CD14-positive monocyte (primary cell): ENCODE measurements at regions not wholly inside any gene's neighbourhood (a gene's known extent, or its start where the extent isn't known, plus 50 kb on each side); places are given as distances from the start of the nearest gene placed in this dataset.

Source experiments
- DNase-seq, 3 donors: peaks; one replicate each; pipeline ENCODE4 v3.0.0-alpha.2; 2011 to 2022
- H2AFZ ChIP-seq: 2 replicates; pipeline ENCODE4 v1.6.0; 2012; ENCODE audit warnings: mild to moderate bottlenecking, low read depth, low read length, inconsistent platforms; ENCODE audit not compliant: insufficient read depth, poor library complexity, severe bottlenecking
- H3K27ac ChIP-seq, 2 donors: 1 replicate in 1 of 2; 2 replicates in 1 of 2; pipeline ENCODE4 v1.5.1; 2012 to 2013; ENCODE audit warnings: low read length in 2 of 2, control low read depth in 1 of 2, inconsistent platforms in 1 of 2, low read depth in 1 of 2, mild to moderate bottlenecking in 1 of 2
- H3K27me3 ChIP-seq, 2 donors: one replicate each; pipeline versions ENCODE4 v1.6.0 to v1.6.1; 2011 to 2013; ENCODE audit warnings: low read length in 2 of 2; ENCODE audit not compliant: control insufficient read depth in 2 of 2, insufficient read depth in 2 of 2
- H3K36me3 ChIP-seq, 2 donors: replicated peaks in 1 of 2; 1 replicate in 1 of 2; 2 replicates in 1 of 2; pipeline versions ENCODE4 v1.5.1 to v1.6.1; 2012 to 2013; ENCODE audit warnings: low read length in 2 of 2, control low read depth in 1 of 2, inconsistent platforms in 1 of 2, mild to moderate bottlenecking in 1 of 2; ENCODE audit not compliant: insufficient read depth in 2 of 2, control insufficient read depth in 1 of 2
- H3K4me1 ChIP-seq, 2 donors: 1 replicate in 1 of 2; 2 replicates in 1 of 2; pipeline versions ENCODE4 v1.5.1 to v1.6.1; 2012 to 2013; ENCODE audit warnings: low read length in 2 of 2, control low read depth in 1 of 2, inconsistent platforms in 1 of 2, mild to moderate bottlenecking in 1 of 2, moderate library complexity in 1 of 2; ENCODE audit not compliant: insufficient read depth in 2 of 2, control insufficient read depth in 1 of 2
- H3K4me2 ChIP-seq: replicated peaks from 2 replicates; pipeline ENCODE3; 2012; ENCODE audit warnings: low read length, moderate library complexity, mild to moderate bottlenecking; ENCODE audit not compliant: poor library complexity, severe bottlenecking; ENCODE audit errors: extremely low read depth
- H3K4me3 ChIP-seq, 3 experiments: fragments of 200-600 bp in 1 of 3; sonication (generic) in 1 of 3; replicated peaks in 1 of 3; 1 replicate in 2 of 3; 2 replicates in 1 of 3; pipeline ENCODE4 v1.5.1; 2011 to 2013; ENCODE audit warnings: low read length in 3 of 3, mild to moderate bottlenecking in 3 of 3, control low read depth in 2 of 3, low read depth in 2 of 3, inconsistent platforms in 1 of 3, moderate library complexity in 1 of 3
- H3K79me2 ChIP-seq: 2 replicates; pipeline ENCODE4 v1.6.0; 2012; ENCODE audit warnings: mild to moderate bottlenecking, control low read depth, inconsistent platforms, low read length, moderate library complexity; ENCODE audit not compliant: insufficient read depth
- H3K9ac ChIP-seq: 2 replicates; pipeline ENCODE4 v1.6.0; 2017; ENCODE audit warnings: low read length, mild to moderate bottlenecking; ENCODE audit not compliant: insufficient read depth, poor library complexity, severe bottlenecking
- H3K9me3 ChIP-seq, 2 donors: replicated peaks in 1 of 2; 1 replicate in 1 of 2; 2 replicates in 1 of 2; pipeline versions ENCODE4 v1.5.1 to v1.6.1; 2012 to 2013; ENCODE audit warnings: low read length in 2 of 2, control low read depth in 1 of 2; ENCODE audit not compliant: control insufficient read depth in 1 of 2, insufficient read depth in 1 of 2
- H4K20me1 ChIP-seq: 2 replicates; pipeline ENCODE4 v1.6.0; 2012; ENCODE audit warnings: mild to moderate bottlenecking, low read length, control low read depth, moderate library complexity; ENCODE audit not compliant: insufficient read depth
- H3K27ac Mint-ChIP-seq, 7 donors: one replicate each; pipeline ENCODE4 v1.8.0; 2020; ENCODE audit warnings: mild to moderate bottlenecking in 7 of 7, mixed read lengths in 7 of 7, moderate library complexity in 6 of 7, inconsistent platforms in 2 of 7
- H3K27me3 Mint-ChIP-seq, 3 donors: one replicate each; pipeline ENCODE4 v1.8.0; 2021 to 2022; ENCODE audit warnings: low read depth in 3 of 3, mild to moderate bottlenecking in 3 of 3, mixed read lengths in 3 of 3, moderate library complexity in 3 of 3, inconsistent platforms in 1 of 3
- H3K36me3 Mint-ChIP-seq, 2 donors: one replicate each; pipeline ENCODE4 v1.8.0; 2020; ENCODE audit warnings: mixed read lengths in 2 of 2, inconsistent platforms in 1 of 2, mild to moderate bottlenecking in 1 of 2
- H3K4me1 Mint-ChIP-seq: one replicate; pipeline ENCODE4 v1.8.0; 2020; ENCODE audit warnings: mild to moderate bottlenecking, mixed read lengths
- H3K4me3 Mint-ChIP-seq, 2 donors: one replicate each; pipeline ENCODE4 v1.8.0; 2020; ENCODE audit warnings: mild to moderate bottlenecking in 2 of 2, mixed read lengths in 2 of 2, moderate library complexity in 1 of 2
- H3K9me3 Mint-ChIP-seq, 7 donors: one replicate each; pipeline ENCODE4 v1.8.0; 2020 to 2022; ENCODE audit warnings: mixed read lengths in 7 of 7, mild to moderate bottlenecking in 6 of 7, moderate library complexity in 6 of 7, inconsistent platforms in 2 of 7
- WGBS: methylation state at CpG from one replicate; pipeline ENCODE4 v1.1.5; 2013; ENCODE audit warnings: missing lambda C conversion rate; ENCODE audit not compliant: insufficient coverage; 5-methylcytosine and 5-hydroxymethylcytosine counted together
- intact Hi-C, 2 donors: fragments of 100-400 bp; cut with micrococcal nuclease; formaldehyde crosslinking; loops; one replicate each; pipeline versions ENCODE4 v1.15.0 to v1.15.1; 2023
- TF ChIP-seq, protein P1 (sequence below): fragments of 200-600 bp; IDR thresholded peaks from one replicate; pipeline ENCODE4 v1.8.0; 2022; ENCODE audit warnings: antibody characterized with exemption, mild to moderate bottlenecking

GRCh38 chr1:199474738-199475137, 552.8 kb upstream of the NR5A2 start:
- intact Hi-C loops = no loop called here
- DNase-seq = no peak
- H3K4me3 Mint-ChIP-seq = no peak overlapping the region
- H3K4me1 Mint-ChIP-seq = no peaks in the 10 kb centered on the region
- no peak overlapping the region for H3K4me2 ChIP-seq
- H3K9me3 Mint-ChIP-seq = peaks cover 0 to 3% (median 0%) of the 10 kb centered on the region in 7 donors
- H3K9ac ChIP-seq = no peak overlapping the region
- H4K20me1 ChIP-seq = no peaks in the 10 kb centered on the region
- H3K4me1 ChIP-seq = no peaks in the 10 kb centered on the region
- TF ChIP-seq, protein P1, sequence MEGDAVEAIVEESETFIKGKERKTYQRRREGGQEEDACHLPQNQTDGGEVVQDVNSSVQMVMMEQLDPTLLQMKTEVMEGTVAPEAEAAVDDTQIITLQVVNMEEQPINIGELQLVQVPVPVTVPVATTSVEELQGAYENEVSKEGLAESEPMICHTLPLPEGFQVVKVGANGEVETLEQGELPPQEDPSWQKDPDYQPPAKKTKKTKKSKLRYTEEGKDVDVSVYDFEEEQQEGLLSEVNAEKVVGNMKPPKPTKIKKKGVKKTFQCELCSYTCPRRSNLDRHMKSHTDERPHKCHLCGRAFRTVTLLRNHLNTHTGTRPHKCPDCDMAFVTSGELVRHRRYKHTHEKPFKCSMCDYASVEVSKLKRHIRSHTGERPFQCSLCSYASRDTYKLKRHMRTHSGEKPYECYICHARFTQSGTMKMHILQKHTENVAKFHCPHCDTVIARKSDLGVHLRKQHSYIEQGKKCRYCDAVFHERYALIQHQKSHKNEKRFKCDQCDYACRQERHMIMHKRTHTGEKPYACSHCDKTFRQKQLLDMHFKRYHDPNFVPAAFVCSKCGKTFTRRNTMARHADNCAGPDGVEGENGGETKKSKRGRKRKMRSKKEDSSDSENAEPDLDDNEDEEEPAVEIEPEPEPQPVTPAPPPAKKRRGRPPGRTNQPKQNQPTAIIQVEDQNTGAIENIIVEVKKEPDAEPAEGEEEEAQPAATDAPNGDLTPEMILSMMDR = no peak
- H3K36me3 Mint-ChIP-seq = no peaks in the 10 kb centered on the region
- no CpG with 5 or more reads among the region's 2 CpGs for WGBS
- H3K27me3 Mint-ChIP-seq = peaks cover 0 to 1% (median 0%) of the 10 kb centered on the region in 3 donors
- H3K27ac Mint-ChIP-seq = no peak overlapping the region
- no peaks in the 10 kb centered on the region for H3K36me3 ChIP-seq
- no peak overlapping the region for H3K4me3 ChIP-seq
- no peaks in the 10 kb centered on the region for H3K9me3 ChIP-seq
- no peak overlapping the region for H3K27ac ChIP-seq
- no peaks in the 10 kb centered on the region for H3K27me3 ChIP-seq
- H2AFZ ChIP-seq = no peak overlapping the region
- no peaks in the 10 kb centered on the region for H3K79me2 ChIP-seq

DNA sequence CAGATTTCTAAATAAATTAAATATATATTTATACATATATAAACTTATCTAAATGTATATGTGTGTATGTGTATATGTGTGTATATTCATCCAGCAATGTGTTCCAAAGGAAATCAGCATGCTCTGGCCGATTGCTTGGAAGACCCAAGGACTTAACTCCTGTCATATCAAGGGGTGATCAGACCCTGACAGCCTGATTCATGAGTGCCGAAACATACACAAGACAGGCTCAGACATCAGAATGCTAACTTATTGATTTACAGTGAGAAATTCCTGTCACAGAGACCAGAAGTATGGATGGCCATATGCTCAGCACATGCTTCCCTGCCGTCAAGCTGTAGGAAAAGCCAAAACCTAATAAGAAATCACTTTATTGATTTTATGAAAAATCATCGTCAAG, 545.1 kb upstream of the NR5A2 start:
- Histone ChIP-seq H3K36me3 (no peaks in the 10 kb centered on the region), H3K9me3 (no peaks in the 10 kb centered on the region), H3K4me1 (no peaks in the 10 kb centered on the region), H3K9ac (no peak overlapping the region), H3K27me3 (no peaks in the 10 kb centered on the region), H3K4me3 (no peak overlapping the region), H3K4me2 (no peak overlapping the region), H2AFZ (no peak overlapping the region), H4K20me1 (no peaks in the 10 kb centered on the region), H3K79me2 (no peaks in the 10 kb centered on the region), H3K27ac (no peak overlapping the region)
- DNase-seq = no peak
- Mint-ChIP-seq H3K27me3 (no peaks in the 10 kb centered on the region), H3K27ac (no peak overlapping the region), H3K4me3 (no peak overlapping the region), H3K36me3 (no peaks in the 10 kb centered on the region), H3K9me3 (peaks cover 0 to 8% (median 4%) of the 10 kb centered on the region in 7 donors), H3K4me1 (no peaks in the 10 kb centered on the region)
- TF ChIP-seq, protein P1 = no peak
- 100% methylated on average over 2 of the region's 4 CpGs for WGBS
- intact Hi-C loops = no loop called here
